LNCaP clone FGC (cell line): ENCODE measurements at regions not wholly inside any gene's neighbourhood (a gene's known extent, or its start where the extent isn't known, plus 50 kb on each side); places are given as distances from the start of the nearest gene placed in this dataset.
"Not testable (repeated sequence)": the region's sequence is repeated elsewhere in the genome, so short reads cannot be mapped to it uniquely, and the experiment has no call there.

ENCODE experiments used
- DNase-seq: peaks from one replicate; pipeline ENCODE4 v3.0.0-alpha.2; 2011; ENCODE audit warnings: low read depth
- H3K4me3 ChIP-seq: 2 replicates; pipeline ENCODE4 v1.5.1; 2011; ENCODE audit warnings: mild to moderate bottlenecking, low read depth, low read length, control low read depth
- CTCF ChIP-seq: IDR thresholded peaks from 2 replicates; pipeline ENCODE4 v1.5.1; 2012; ENCODE audit warnings: mild to moderate bottlenecking; ENCODE audit not compliant: control insufficient read depth, insufficient read depth; ENCODE audit errors: extremely low read depth

DNA sequence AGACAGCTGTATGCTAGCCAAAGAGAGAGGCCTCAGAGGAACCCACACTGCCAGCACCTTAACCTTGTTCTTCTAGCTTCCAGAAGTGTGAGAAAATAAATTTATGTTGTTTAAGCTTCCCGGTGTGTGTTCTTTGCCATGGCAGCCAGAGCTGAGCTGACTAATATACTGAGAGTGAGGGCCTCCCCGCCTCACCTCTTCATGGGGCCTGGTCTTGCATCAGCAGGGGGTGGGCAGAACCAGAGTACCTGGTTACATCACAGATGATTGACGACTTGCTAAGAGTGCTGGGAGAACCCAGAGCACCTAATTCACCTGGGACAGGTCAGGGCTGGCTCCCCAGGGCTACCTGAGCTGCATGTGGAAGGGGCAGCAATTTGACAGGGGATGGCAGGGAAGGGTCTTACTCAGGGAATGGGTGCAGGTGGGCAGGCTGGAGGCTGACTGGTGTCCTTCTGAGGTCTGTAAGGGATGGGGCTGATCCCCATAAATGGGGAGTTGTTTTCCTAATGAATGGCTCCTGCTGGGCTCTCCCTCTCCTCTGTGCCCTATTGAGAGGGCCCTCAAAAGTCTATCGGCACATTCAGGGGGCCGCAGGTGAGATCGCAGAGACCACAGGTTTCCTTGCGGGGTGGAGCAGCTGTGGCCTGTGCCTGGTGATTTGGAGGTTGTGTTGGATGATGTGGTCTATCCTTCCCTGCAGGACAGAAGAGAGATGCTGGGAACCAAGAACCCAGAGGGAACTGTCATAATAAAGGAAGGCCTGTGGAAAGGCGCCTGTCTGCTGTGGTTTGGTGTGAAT is 60.6 kb upstream of the ETV3 start:
- no peak overlapping the region for H3K4me3 ChIP-seq
- DNase-seq, result peak; percentile 10
- no peak for TF ChIP-seq CTCF

- TF ChIP-seq CTCF, result no peak; the same call in 1 of the 2 replicates
- no peak overlapping the region for H3K4me3 ChIP-seq
- DNase-seq, result peak; percentile 84
Observed at GRCh38 chr1:157197906-157198435, 59.8 kb upstream of the ETV3 start.

GRCh38 chr1:157196670-157197456 is 58.7 kb upstream of the ETV3 start:
- TF ChIP-seq CTCF, result 0 out of 2 replicates have a peak, but pooled peaks have one; percentile 21
- not testable (repeated sequence) for DNase-seq, H3K4me3 ChIP-seq

DNA sequence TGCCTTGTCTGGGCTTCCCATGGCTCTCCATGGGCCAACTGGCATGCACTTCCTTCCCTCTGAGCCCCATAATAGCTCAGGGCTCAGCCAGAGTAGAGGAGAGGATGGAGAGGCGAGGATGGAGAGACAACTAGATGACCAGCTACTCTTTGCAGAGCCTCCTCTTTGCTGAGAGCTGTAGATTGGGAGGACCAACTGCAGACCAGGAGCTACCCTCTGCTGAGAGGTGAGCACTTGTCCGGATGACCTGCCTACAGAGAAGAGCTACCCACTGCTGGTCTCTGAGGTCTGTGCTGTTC is 58.0 kb upstream of the ETV3 start:
- H3K4me3 ChIP-seq, result no peak overlapping the region
- TF ChIP-seq CTCF, result no peak
- DNase-seq, result no peak

DNA sequence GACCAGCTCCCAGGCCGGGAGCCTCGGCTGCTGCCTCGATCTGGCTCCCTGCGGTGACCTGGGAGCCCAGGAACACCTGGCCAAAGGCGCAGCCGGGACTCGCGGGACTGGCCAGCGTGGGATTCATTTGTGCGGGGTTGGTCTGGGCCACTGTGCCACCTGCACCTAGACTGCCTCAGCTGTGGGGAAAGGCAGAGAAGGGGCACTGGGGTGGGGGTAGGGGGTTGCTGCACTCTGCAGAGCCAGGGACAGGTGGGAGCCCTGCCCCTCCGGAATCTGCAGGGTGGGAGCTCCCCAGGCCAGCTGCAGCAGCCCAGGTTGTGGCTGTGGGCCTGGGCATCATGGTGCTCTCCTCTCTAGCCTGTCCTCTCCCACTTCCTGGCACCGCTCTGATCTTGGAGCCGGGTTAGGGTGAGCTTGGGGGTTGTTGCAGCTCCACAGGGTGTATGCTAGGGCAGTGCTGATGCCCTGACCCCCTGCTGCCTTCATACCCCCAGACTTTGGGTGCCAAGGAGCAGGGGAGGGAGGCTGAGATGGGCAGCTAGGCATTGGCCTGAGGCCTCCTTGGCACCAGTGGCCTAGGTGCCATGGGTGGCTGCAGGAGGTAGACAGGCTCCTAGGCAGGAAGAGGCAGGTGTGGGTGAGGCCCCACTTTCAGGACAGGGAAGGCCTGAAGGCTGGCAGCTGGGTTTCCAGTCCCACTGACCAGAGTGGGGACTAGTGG is 57.5 kb upstream of the ETV3 start:
- no peak overlapping the region for H3K4me3 ChIP-seq
- no peak for TF ChIP-seq CTCF
- no peak for DNase-seq

GRCh38 chr1:157194731-157195520 is 56.7 kb upstream of the ETV3 start:
- no peak overlapping the region for H3K4me3 ChIP-seq
- TF ChIP-seq CTCF, result no peak
- no peak for DNase-seq
